ENCODE measurements at regions not wholly inside any gene's neighbourhood (a gene's known extent, or its start where the extent isn't known, plus 50 kb on each side); places are given as distances from the start of the nearest gene placed in this dataset.

GRCh38 chr14:34035177-34035933 lies 84.5 kb upstream of the EGLN3 start:
- no peak for DNase-seq

- DNase-seq = no peak
Measured at GRCh38 chr14:34034447-34035176, 83.7 kb upstream of the EGLN3 start.

- no peak for DNase-seq
Measured at GRCh38 chr14:34032720-34033119, 81.8 kb upstream of the EGLN3 start.

GRCh38 chr14:34030864-34031263 lies 80.0 kb upstream of the EGLN3 start:
- no peak for DNase-seq

GRCh38 chr14:34029921-34030334 lies 79.1 kb upstream of the EGLN3 start:
- DNase-seq = no peak

GRCh38 chr14:34027990-34028495 lies 77.2 kb upstream of the EGLN3 start:
- no peak for DNase-seq

- DNase-seq = no peak
Measured at GRCh38 chr14:34027130-34027989, 76.5 kb upstream of the EGLN3 start.

GRCh38 chr14:34025325-34026017 lies 74.6 kb upstream of the EGLN3 start:
- no peak for DNase-seq

GRCh38 chr14:34024768-34025144 lies 73.9 kb upstream of the EGLN3 start:
- no peak for DNase-seq

GRCh38 chr14:34023824-34024767 lies 73.2 kb upstream of the EGLN3 start:
- no peak for DNase-seq

- no peak for DNase-seq
Measured at GRCh38 chr14:34021096-34021495, 70.2 kb upstream of the EGLN3 start.

- DNase-seq = no peak
Measured at GRCh38 chr14:34020014-34020413, 69.1 kb upstream of the EGLN3 start.

GRCh38 chr14:34018564-34019244 lies 67.8 kb upstream of the EGLN3 start:
- no peak for DNase-seq

- DNase-seq = no peak
Measured at GRCh38 chr14:34018125-34018524, 67.3 kb upstream of the EGLN3 start.

- no peak for DNase-seq
Measured at GRCh38 chr14:34015383-34015782, 64.5 kb upstream of the EGLN3 start.

GRCh38 chr14:34014936-34015335 lies 64.1 kb upstream of the EGLN3 start:
- no peak for DNase-seq

- DNase-seq = no peak
Measured at GRCh38 chr14:34013721-34014060, 62.8 kb upstream of the EGLN3 start.

GRCh38 chr14:34012978-34013720 lies 62.3 kb upstream of the EGLN3 start:
- no peak for DNase-seq

- no peak for DNase-seq
Measured at GRCh38 chr14:34012369-34012768, 61.5 kb upstream of the EGLN3 start.

GRCh38 chr14:34009956-34010355 lies 59.1 kb upstream of the EGLN3 start:
- no peak for DNase-seq
